ENCODE measurements at regions not wholly inside any gene's neighbourhood (a gene's known extent, or its start where the extent isn't known, plus 50 kb on each side); places are given as distances from the start of the nearest gene placed in this dataset.

- H2BK5ac ChIP-seq (ENCODE audit: insufficient read length, low read length): no peak overlapping the region
- no peaks in the 10 kb centered on the region for H3K4me1 Mint-ChIP-seq
Measured at GRCh38 chr2:185255566-185255965, 483.0 kb upstream of the FSIP2 start.

More at GRCh38 chr2:185255566-185255965, 483.0 kb upstream of the FSIP2 start:
- no peak overlapping the region for H3K4me3 Mint-ChIP-seq
- no peak overlapping the region for H4K8ac ChIP-seq (replicated peaks; ENCODE audit: insufficient read length, low read depth, low read length)
- H4K5ac ChIP-seq (ENCODE audit: insufficient read length, low read depth, low read length): no peak overlapping the region
- no peak overlapping the region for H2BK15ac ChIP-seq (ENCODE audit: low read depth, low read length)
- TF ChIP-seq CTCF (conservative IDR thresholded peaks at IDR 0.05): no peak
- H3K79me1 ChIP-seq (ENCODE audit: insufficient read depth, low read depth, low read length, poor library complexity, severe bottlenecking): no peaks in the 10 kb centered on the region
- no peak overlapping the region for H3K14ac ChIP-seq (ENCODE audit: insufficient read depth, low read length)
- no peaks in the 10 kb centered on the region for H3K9me3 Mint-ChIP-seq
- H2AFZ ChIP-seq (ENCODE audit: low read length): no peak overlapping the region
- no peak overlapping the region for H3K18ac ChIP-seq (ENCODE audit: insufficient read length, low read depth, low read length)
- H3K23ac ChIP-seq (ENCODE audit: insufficient read length, low read depth, low read length): no peak overlapping the region
- H3K27ac ChIP-seq (ENCODE audit: insufficient read length, low read depth, low read length): no peak overlapping the region
- no peak overlapping the region for H3T11ph ChIP-seq (ENCODE audit: low read length)
- no peaks in the 10 kb centered on the region; the same call in 1 of the 2 replicates for H3K4me1 ChIP-seq (ENCODE audit: insufficient read depth, low read length)
- H2BK20ac ChIP-seq (ENCODE audit: low read depth, low read length, poor library complexity, severe bottlenecking): no peak overlapping the region
- no peak overlapping the region for H3K9ac ChIP-seq (ENCODE audit: extremely low read depth, insufficient read length, low read length)
- no peak overlapping the region for H3K4me2 ChIP-seq (ENCODE audit: insufficient read depth, insufficient read length, low read length)
- H3K27ac Mint-ChIP-seq: no peak overlapping the region
- no peak overlapping the region for H2AK5ac ChIP-seq (ENCODE audit: insufficient read length, low read length)
- no peaks in the 10 kb centered on the region for H3K27me3 Mint-ChIP-seq (ENCODE audit: low read depth)
- no peaks in the 10 kb centered on the region for H3K9me3 ChIP-seq (ENCODE audit: control insufficient read depth, low read depth, low read length)
- H3K27me3 ChIP-seq (ENCODE audit: insufficient read depth, low read length): no peaks in the 10 kb centered on the region
- no peaks in the 10 kb centered on the region for H3K79me2 ChIP-seq (ENCODE audit: insufficient read depth, low read length)
- no peak overlapping the region for H3K4ac ChIP-seq (ENCODE audit: low read depth, low read length)
- no peak for DNase-seq
- H2BK120ac ChIP-seq (ENCODE audit: low read depth, low read length, poor library complexity, severe bottlenecking): no peak overlapping the region
- WGBS (ENCODE audit: extremely low coverage, insufficient read length, low lambda C conversion rate): no CpG with 5 or more reads among the region's 1 CpG
- no peaks in the 10 kb centered on the region for H4K20me1 ChIP-seq (ENCODE audit: control insufficient read depth, insufficient read depth, insufficient read length)
- no peak overlapping the region for H4K91ac ChIP-seq (ENCODE audit: insufficient read length, low read depth, low read length)
- H3K23me2 ChIP-seq (ENCODE audit: insufficient read length, low read depth, low read length, poor library complexity, severe bottlenecking): no peaks in the 10 kb centered on the region
- no peak overlapping the region for H3K56ac ChIP-seq (ENCODE audit: insufficient read length, low read depth, low read length)
- no peak overlapping the region for H2BK12ac ChIP-seq (ENCODE audit: insufficient read length, low read depth, low read length)
- no peaks in the 10 kb centered on the region for H3K36me3 Mint-ChIP-seq (ENCODE audit: insufficient read depth in 1 of 3, low read depth in 3 of 3)

All from H9 (cell line).